Hematopoietic multipotent progenitor cell treated with erythropoietin and hydrocortisone succinate and interleukin-3 and kit ligand, for 8 days (in vitro differentiated cells): ENCODE measurements at regions not wholly inside any gene's neighbourhood (a gene's known extent, or its start where the extent isn't known, plus 50 kb on each side); places are given as distances from the start of the nearest gene placed in this dataset.
"Not testable (repeated sequence)": the region's sequence is repeated elsewhere in the genome, so short reads cannot be mapped to it uniquely, and the experiment has no call there.

Source experiments
- DNase-seq: peaks from one replicate; pipeline ENCODE4 v3.0.0-alpha.2; 2015

DNA sequence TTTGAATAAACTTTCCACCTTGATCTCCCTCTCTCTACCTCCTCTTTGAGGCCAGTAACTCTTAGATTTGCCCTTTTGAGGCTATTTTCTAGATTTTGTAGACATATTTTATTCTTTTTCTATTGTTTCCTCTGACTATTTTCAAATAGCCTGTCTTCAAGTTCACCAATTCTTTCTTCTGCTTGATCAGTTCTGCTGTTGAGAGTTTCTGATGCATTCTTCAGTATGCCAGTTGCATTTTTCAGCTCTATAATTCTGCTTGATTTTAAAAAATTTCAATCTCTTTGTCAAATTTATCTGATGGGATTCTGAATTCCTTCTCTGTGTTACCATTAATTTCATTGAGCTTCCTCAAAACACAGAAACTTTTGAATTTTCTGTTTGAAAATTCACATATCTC lies 257.5 kb downstream of the HAPSTR1 start:
- DNase-seq: no peak

- DNase-seq: not testable (repeated sequence)
Observed at GRCh38 chr16:9349373-9349960, 258.0 kb downstream of the HAPSTR1 start.

GRCh38 chr16:9350119-9350799 lies 258.8 kb downstream of the HAPSTR1 start:
- DNase-seq: not testable (repeated sequence)

DNA sequence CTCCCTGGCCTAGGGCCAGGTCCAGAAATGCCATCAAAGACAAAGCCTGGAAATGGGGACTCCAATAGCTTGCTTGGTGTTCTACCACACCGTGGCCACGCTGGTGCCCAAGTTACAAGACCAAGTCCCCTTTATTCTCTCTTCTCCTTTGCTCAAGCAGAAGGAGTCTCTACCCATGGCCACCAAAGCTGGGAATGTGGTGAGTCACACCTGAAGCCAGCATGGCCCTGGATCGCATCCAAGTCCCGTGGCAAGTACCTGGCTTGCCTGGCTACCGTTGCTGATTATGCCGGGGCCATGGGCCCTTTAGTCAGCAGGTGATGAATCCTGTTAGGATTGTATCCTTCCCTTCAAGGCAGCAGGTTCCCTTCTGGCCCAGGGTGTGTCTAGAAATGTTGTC lies 260.0 kb downstream of the HAPSTR1 start:
- DNase-seq: no peak

DNA sequence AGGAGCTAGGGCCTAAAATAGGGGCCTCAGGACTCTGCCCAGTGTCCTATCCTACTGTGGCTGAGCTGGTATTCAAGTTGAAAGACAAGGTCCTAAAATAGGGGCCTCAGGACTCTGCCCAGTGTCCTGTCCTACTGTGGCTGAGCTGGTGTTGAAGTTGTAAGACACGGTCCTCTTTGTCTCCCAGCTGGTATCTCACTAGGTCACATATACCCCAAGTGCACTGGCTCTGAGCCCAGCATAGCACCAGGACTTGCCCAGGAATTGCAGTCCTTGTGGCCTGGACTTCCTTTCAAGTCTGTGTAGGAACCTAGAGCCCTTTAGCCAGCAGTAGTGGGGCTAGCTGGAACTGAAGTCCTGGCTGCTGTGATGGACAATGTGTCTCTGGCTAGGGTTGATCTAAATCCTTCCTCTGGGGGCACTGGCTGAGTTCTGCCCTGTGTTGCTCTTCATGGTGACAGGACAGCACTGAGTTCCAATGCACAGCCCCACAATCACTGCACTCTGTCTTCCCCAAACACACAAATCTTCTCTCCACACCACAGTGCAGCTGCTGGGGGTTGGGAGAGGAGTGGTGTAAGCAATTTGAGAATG lies 260.5 kb downstream of the HAPSTR1 start:
- DNase-seq: no peak

DNA sequence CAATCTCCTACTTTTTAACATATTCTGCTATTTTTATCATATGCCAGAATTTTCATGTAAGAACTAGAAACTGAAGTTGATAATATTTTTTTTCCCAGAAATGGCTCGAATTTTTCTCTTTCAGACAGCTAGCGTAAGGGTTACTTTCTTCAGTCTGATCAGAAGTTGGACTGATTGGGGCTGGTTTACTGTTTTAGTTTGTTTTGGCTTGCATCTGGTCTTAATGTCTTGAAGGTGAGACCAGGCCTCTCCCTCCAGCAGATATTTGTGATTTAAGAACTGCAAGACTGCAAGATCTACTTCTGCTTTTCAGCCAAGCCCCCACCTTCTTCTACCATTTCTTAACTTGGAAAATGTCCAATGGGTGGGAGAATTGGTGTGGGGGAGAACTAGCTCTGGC lies 266.4 kb downstream of the HAPSTR1 start:
- DNase-seq: no peak

- DNase-seq: no peak
Observed at GRCh38 chr16:9360075-9360474, 268.6 kb downstream of the HAPSTR1 start.

DNA sequence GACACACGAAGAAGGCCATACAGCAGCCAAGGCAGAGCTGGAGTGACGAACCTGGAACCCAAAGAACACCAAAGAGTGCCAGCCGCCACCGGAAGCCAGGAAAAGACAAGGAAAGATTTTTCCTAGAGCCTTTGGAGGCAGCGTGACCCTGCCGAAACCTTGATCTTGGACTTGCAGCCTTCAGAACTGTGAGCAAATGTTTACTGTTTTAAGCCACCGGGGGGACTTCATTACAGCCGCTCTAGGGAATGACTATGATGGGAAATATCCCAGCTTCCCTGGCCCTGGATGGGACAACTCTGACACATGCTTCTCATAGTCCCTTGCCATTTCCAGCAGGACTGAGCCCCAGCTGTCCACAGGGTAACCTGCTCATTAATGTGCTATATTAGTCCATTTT lies 270.6 kb downstream of the HAPSTR1 start:
- no peak for DNase-seq

GRCh38 chr16:9362604-9363003 lies 271.2 kb downstream of the HAPSTR1 start:
- no peak for DNase-seq

GRCh38 chr16:9363520-9363919 lies 272.1 kb downstream of the HAPSTR1 start:
- no peak for DNase-seq

DNA sequence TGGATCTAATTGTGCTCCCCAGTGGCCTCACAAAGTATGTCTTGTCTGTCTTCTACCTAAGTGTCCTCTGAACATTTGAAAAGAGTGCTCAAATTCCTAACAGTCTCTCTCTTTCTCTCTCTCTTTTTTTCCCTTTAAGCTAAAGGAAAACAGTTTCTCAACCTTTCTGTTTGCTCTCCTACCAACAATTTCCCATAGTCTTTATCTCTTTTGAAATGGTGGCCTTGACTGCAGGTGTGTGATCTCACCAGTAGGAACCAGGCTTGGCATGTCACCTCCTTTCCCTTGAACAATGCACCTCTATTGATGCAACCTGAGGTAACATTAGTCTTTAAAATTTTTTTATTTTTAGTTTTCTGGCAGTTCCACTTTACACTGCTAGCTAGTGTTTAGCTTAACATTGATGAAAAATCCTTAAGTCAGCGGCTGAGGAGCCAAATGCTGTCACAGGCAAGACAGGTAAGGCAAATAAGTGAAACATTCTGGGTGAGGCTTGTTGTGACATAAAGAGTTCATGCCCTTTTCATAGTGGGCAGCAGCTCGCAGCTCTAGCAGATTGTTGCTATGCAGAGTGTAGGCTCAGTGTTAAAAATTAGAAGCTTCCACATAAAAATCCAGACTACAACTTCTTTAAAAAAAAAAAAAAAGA lies 273.4 kb downstream of the HAPSTR1 start:
- no peak for DNase-seq

- DNase-seq: no peak
Observed at GRCh38 chr16:9365370-9365728, 273.9 kb downstream of the HAPSTR1 start.

- no peak for DNase-seq
Observed at GRCh38 chr16:9366048-9366969, 274.9 kb downstream of the HAPSTR1 start.

DNA sequence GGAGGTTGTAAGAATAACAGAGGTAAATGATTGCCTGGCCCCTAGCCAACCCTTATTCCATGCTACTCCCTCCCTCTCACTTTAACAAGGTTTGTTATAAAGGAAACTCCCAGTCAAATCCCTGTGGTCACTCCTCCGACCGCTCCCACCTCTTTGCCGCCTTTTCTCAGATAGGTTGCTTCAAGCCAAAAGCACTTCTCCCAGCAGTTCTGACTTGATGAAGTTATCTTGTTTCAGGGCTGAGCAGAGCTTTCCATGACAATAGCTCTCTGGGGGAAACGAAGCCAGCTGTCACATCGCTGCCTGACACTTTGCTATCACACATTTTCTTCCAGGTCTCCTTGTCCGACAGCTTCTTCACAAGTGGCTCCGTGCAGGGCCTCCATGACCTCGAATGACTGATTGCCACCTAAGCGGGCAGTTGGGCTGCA lies 278.6 kb downstream of the HAPSTR1 start:
- no peak for DNase-seq

- no peak for DNase-seq
Observed at GRCh38 chr16:9371713-9372448, 280.4 kb downstream of the HAPSTR1 start.

DNA sequence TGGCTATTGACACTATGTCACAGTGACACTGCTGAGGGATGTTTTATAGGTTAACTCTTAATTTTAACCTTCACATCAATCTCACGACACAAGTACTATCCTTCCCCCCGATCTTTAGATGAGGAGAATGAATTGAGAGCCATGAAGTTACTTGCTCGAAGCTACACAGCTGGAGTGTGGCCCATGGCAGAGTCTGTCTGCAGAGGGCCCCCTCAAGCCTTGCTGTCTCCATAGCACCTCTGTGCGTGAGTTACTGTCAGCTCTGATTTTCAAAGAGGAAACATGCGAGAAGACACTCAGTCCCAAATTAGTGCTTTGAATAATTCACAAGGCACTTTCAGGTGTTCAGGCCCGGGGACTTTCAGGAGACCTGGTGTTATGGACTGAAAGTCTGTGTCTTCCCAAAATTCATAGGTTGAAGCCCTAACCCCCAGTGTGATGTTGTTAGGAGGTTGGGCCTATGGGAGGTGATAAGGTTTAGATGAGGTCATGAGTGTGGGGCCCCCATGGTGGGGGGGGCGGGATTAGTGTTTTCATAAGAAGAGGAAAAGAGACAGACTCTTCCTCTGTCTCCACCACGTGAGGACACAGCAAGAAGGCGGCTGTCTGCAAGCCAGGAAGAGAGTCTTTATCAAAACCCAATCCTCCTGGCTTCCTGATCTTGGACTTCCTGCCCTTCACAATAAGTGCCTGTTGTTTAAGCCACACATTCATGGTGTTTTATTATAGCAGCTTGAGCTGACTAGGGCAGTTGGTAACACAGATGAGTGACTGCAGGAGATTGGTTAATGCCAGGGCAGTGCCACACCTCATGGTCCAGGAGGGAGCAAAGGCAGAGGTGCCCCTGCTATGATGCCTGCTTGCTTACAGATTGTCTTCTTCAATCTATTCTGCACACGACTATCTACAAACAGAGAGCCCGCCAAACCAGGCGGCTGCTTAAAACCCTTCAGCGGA lies 281.8 kb downstream of the HAPSTR1 start:
- no peak for DNase-seq

DNA sequence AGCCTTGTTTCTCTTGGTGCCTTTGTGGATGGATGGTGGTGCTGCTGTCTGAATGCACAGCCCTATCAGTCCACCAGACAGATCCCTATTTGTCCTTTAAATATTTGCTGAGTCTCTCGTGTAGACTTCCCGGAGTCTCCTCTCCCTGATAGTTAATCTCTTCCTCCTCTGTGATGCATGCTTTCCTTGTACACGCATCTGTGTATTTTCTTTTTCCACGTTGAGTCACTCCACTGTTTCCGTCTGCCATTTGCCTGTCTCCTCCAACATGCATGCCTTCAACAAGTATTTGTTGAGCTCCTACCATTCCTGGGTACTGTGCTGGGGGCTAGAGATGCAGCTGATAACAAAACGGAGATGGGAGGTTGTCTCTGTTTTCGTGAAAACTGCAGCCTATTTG lies 282.6 kb downstream of the HAPSTR1 start:
- no peak for DNase-seq

DNA sequence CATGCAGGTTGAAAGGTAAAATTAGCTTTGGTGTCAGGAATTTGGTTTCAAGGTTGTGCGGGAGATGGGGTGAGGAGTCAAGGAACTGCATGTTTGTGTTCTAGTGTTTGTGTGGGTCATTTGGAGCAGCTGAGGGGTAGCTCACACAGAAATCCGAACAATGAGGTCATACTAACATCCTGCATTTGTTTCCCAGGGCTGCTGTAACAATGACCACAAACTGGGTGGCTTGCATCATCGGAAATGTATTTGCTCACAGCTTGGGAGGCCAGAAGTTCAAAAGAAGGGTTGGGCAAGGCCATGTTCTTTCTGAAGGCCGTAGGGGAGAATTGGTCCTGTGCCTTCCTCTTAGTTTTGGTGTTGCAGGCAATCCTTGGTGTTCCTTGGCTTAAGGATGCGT lies 287.4 kb downstream of the HAPSTR1 start:
- no peak for DNase-seq

- DNase-seq: no peak
Observed at GRCh38 chr16:9380221-9380620, 288.8 kb downstream of the HAPSTR1 start.

GRCh38 chr16:9381399-9381798 lies 290.0 kb downstream of the HAPSTR1 start:
- no peak for DNase-seq

- DNase-seq: no peak
Observed at GRCh38 chr16:9381905-9382304, 290.5 kb downstream of the HAPSTR1 start.
